ENCODE measurements at regions not wholly inside any gene's neighbourhood (a gene's known extent, or its start where the extent isn't known, plus 50 kb on each side); places are given as distances from the start of the nearest gene placed in this dataset.
A peak's percentile ranks its signal among the peaks of the same experiment; 100 is the strongest.
"Not testable (repeated sequence)": the region's sequence is repeated elsewhere in the genome, so short reads cannot be mapped to it uniquely, and the experiment has no call there.

DNA sequence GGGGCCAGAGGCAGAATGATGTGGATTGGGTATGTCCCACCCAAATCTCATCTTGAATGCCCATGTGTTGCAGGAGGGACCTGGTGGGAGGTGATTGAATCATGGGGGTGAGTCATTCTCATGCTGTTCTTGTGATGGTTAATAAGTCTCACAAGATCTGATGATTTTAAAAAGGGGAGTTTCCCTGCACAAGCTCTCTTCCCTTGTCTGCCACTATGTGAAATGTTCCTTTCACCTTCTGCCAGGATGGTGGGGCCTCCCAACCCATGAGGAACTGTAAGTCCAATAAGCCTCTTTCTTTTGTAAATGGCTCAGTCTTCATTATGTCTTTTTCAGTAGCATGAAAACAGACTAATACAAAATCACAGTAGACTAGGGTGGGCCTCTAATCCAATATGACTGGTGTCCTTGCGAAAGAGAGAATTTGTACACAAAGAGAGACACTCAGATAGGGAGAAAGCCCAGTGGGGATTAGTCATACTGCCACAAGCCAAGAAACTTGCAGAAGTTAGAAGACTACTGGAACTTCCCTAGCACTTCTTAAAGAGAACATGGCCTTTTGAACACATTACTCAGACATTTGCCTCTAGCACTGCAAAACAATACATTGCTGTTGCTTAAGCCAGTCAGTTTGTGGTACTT, 68.4 kb downstream of the ANXA1 start:
- DNase-seq (ENCODE audit: low read depth, low spot score) = no peak

DNA sequence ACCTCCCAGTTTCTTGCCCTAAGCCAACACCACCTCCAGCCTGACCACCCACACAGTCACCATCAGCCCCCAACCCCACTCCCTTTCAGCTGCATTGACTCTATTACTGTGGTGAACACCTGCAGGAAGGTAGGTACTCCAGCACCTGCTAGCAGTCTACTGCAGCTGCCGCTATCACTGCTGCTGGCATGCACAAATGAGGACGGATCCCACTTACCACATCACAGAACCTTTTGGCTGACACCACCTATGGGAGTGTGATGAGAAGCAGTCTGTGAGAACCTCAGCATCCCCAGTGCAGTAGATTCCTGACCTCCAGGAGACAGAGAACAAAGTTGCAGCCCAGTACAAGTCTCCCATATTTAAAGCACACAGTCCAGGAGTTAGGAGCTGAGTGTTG, 71.9 kb downstream of the ANXA1 start:
- DNase-seq (ENCODE audit: low read depth, low spot score) = no peak

DNA sequence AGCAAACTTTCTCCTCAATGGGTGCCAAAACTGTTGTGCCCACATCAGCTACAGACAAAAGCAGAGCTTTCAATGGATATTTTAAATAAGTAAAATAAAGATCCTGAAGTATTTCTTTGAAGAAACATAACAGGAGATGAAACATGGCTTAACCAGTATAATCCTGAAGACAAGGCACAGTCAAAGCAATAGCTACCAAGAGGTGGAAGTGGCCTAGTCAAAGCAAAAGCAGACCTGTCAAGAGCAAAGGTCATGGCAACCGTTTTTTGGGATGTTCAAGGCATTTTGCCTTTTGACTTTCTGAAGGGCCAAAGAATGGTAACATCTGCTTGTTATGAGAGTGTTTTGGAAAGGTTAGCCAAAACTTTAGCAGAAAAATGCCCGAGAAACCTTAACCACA, 77.9 kb downstream of the ANXA1 start:
- DNase-seq (ENCODE audit: low read depth, low spot score) = no peak

DNA sequence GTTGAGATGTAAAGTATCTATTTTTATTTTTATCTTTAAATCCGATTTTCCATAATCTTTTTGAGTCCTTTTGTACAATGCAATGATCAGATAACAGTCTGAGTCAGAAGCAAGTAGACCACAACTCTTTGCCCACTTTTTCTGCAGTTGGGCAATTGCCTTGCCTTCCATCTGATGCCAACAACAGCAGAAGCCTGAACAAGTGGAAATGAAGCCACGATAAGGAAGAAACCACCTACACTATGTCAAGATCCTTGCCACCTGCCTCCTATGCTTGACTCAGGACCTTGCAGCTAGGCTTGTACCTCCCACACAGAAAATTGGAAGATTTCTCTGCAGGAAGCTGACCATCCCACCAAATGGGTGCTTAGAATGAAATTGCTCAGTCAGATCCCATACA, 78.6 kb downstream of the ANXA1 start:
- no peak for DNase-seq (ENCODE audit: low read depth, low spot score)

DNA sequence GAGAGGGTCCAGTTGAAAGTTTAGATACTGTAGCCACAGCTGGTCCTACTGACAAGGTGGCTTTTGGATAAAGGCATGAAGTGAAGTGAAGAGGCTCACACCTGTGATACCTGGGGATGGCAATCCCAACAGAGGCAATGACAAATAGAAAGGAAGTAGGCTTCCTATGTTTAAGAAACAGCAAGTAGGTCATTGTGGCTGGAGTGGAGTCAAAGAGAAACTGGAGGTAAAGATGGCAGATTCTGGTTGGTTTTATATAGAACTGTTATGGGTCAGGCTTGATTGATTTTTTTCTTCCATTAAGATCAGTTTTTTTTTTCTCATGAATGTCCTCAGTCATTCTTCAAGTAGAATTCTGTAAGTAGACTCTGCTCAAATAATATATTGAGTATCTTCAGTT, 79.5 kb downstream of the ANXA1 start:
- no peak for DNase-seq (ENCODE audit: low read depth, low spot score)

- DNase-seq (ENCODE audit: low read depth, low spot score) = no peak
Measured at GRCh38 chr9:73233359-73234007, 81.8 kb downstream of the ANXA1 start.

DNA sequence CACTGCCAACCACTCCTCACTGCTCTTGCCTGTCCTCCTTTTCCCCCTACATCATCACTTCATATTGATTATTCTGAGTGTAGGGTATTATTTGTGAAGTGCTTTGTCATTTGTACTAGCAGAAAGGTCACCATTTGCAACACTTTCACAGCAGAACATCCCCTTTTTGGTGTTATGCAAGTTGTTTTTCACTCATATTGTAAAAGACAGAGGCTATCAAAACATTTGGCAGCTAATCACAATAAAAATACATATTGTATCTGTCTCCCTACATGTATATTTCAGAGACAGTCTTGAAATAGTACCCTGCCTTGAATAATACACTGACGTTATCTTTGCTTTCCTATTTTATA, 82.3 kb downstream of the ANXA1 start:
- DNase-seq (ENCODE audit: low read depth, low spot score) = no peak

DNA sequence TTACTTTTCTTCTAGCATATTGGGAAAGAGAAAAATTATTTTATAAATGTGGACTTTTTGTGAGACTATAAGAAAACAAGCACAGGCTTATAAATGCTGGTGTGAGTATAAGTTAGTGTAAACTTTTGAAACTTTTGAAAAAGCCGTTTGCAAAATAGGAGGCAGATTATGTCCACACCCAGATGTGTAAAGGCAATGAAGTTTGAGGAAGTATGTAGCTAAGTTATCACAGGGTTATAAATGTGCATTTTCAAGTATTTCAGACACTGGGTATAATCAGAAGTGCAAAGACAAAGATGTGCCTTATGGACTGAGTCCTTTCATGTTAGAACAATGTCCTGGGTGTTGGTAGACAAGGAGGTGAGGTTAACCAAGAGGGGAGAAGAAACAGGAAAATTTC, 85.5 kb downstream of the ANXA1 start:
- no peak for DNase-seq (ENCODE audit: low read depth, low spot score)

DNA sequence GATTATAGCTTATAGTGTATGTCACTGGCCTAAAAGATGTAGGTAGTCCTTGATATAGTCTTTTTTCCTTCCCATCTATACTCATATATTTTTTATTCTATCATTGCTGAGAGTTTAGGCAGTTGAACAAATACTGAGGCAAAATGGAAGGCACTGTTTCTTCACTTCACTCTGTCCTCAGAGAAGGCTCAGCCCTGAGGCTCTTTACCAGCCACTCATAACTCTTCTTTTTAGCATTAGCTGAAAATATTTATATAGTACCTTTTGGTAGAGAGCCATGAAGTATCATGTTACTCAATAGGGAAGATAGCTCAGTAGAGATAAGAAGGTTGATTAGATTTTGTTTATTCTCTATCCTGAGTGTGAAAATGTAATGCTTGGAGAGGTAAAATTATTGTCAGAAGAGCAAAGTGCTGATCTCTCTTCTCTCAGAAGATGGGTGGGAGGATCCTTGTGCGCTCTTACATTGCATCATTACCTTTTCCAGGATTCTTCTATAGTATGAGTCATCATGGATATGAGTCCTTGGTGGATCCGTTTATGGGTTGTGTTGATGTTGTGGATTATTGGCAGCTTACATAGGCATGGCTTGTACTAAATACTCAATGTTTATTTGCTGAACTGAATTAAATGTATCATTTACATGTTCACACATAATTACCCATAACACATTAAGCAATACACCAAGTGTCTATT, 88.1 kb downstream of the ANXA1 start:
- no peak for DNase-seq (ENCODE audit: low read depth, low spot score)

DNA sequence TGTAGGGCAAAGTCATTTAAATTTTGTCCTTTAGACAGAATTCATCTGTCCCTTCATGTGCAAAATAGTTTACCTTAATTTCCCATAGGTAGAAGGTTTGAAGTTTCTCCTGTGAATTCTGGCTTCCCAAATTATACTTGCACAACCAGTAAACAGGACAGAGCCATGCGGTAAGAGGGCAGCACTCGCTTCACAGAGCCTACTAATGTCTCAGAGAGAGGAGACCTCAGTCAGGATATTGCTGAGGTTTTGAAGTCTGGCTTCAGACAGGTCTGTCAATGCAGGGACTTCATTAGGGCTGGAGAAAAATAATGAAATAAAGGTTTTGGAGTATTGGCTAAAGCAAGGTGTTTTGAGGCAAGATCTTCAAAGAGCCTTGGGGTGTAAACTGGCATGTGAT, 91.4 kb downstream of the ANXA1 start:
- no peak for DNase-seq (ENCODE audit: low read depth, low spot score)

- no peak for DNase-seq (ENCODE audit: low read depth, low spot score)
Measured at GRCh38 chr9:73259086-73259696, 107.5 kb downstream of the ANXA1 start.

DNA sequence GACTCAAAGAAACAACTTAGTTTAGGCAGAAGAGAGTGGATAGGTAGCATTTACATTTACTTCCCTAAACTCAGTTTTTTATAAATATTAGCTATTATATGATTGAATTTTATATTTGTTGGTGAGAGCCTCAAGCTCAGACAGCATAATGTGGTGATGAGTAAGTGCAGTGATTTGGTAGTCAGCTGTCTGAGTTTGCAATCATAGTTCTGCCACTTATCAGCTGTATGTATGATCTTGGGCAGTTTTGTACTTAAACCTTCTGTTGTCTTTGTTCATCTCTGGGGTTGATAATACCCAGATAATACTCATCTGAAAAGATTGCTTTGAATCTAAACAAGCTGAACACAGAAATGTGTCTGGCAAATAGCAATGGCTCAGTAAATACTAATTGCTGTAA, 108.8 kb downstream of the ANXA1 start:
- no peak for DNase-seq (ENCODE audit: low read depth, low spot score)

- DNase-seq (ENCODE audit: low read depth, low spot score) = no peak
Measured at GRCh38 chr9:73264631-73265030, 113.0 kb downstream of the ANXA1 start.

GRCh38 chr9:73265876-73266275, 114.2 kb downstream of the ANXA1 start:
- DNase-seq (ENCODE audit: low read depth, low spot score) = no peak

- DNase-seq (ENCODE audit: low read depth, low spot score) = peak; percentile 33
Measured at GRCh38 chr9:73269430-73270101, 117.9 kb downstream of the ANXA1 start.

GRCh38 chr9:73270967-73271721, 119.5 kb downstream of the ANXA1 start:
- DNase-seq (ENCODE audit: low read depth, low spot score) = no peak

GRCh38 chr9:73280113-73280512, 128.4 kb downstream of the ANXA1 start:
- no peak for DNase-seq (ENCODE audit: low read depth, low spot score)

DNA sequence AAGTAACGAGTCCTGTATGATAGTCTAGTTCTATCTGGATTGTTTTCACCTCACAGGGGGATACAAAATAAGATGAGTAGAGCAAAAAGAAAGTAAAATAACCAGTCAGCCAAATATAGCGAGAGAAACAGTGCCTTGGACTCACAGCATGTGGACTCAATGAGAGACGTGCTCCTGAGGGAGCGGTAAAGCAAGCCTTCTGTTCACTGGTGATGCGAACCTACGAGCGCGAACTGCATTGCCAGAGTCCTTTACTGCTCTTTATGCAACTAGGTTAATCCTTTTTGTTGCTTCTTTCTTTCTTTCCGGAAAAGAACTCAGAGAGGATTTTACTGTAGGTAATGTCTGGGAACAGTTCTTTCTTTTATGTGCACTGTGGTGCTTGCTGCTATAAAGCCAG, 132.7 kb downstream of the ANXA1 start:
- DNase-seq (ENCODE audit: low read depth, low spot score) = no peak

- DNase-seq (ENCODE audit: low read depth, low spot score) = no peak
Measured at GRCh38 chr9:73294336-73294735, 142.7 kb downstream of the ANXA1 start.

GRCh38 chr9:73325983-73326382, 174.3 kb downstream of the ANXA1 start:
- no peak for DNase-seq (ENCODE audit: low read depth, low spot score)

GRCh38 chr9:73327149-73327548, 175.5 kb downstream of the ANXA1 start:
- DNase-seq (ENCODE audit: low read depth, low spot score) = no peak

DNA sequence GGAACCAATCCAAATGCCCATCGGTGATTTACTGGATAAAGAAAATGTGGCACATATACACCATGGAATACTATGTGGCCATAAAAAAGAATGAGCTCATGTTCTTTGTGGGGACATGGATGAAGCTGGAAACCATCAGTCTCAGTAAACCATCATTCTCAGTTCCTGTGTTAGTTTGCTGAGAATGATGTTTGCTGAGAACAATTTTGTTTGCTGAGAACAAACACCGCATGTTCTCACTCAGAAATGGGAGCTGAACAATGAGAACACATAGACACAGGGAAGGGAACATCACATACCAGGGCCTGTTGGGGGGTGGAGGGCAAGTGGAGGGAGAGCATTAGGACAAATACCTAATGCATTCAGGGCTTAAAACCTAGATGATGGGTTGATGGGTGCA, 185.5 kb downstream of the ANXA1 start:
- DNase-seq (ENCODE audit: low read depth, low spot score) = not testable (repeated sequence)
